Non-pigmented ciliary epithelial cell (primary cell): ENCODE measurements at regions not wholly inside any gene's neighbourhood (a gene's known extent, or its start where the extent isn't known, plus 50 kb on each side); places are given as distances from the start of the nearest gene placed in this dataset.

Experiments
- DNase-seq: peaks from one replicate; pipeline ENCODE4 v3.0.0-alpha.2; 2010; ENCODE audit warnings: low read depth

GRCh38 chr20:22315073-22315472 is 269.3 kb downstream of the FOXA2 start:
- DNase-seq: no peak

DNA sequence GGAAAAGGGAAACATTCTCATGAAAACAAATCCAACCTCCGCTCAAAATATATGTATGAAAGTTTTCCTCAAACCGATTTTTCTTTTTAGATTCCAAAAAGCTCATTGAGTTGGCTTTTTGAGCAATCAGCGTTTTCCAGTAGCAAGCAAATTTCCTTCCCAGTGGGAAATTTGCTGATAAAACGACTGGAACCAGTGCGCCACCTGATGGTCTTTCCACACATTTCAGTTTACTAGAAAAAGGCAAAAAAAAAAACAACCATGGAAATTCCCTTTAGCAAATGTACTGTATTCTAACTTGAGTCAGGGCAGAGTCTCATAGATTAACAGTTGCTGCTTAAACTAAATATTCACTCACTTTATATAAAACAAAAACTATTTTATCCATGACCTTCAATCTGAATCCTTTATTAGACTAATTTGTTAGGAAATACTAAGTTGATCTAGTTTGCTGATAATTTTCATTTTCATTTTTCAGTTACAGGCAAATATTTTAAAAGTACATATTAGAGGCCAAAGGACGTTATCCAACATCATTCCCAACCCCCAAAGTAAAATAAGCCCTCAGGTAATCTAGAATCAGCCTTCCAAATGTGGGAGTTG is 271.5 kb downstream of the FOXA2 start:
- DNase-seq: peak; percentile 5

GRCh38 chr20:22308934-22309333 is 275.4 kb downstream of the FOXA2 start:
- no peak for DNase-seq

DNA sequence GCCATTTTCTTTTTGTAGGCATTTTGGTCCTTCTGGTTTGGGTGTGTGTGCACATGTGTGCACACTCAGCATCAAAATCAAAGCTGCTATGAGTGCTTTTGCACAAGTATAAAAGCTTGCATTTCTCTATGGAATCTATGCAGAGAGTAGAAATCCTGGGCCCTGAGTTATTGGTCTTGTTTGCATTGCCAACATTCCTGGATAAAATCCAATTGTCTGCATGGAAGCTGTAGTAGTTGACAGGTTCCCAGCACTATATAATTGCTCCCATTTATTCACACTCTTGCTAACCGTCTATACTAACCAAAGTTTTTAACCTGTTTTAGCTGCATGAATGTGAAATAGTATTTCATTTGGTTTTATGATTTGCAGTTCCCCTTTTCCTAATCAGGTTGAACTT is 277.0 kb downstream of the FOXA2 start:
- no peak for DNase-seq

DNA sequence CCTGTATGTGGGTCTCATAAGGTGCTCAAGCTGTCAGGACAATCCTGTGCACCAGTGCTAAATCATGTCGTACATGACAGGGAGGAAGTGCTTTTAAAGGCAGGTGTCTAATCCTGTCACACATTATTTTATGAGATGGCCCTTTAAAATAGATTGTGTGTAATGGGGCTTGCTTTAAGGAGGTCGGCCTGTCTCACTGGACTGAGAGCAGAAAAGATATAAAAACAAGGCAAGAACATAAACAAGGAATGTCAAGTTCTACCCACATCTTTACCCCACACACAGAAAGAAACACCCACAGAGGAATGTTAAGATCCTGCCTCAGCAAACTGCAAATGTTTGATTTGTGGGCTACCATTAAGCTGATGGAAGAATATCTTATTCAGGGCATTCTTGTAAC is 279.0 kb downstream of the FOXA2 start:
- DNase-seq: no peak

- no peak for DNase-seq
Observed at GRCh38 chr20:22303523-22303922, 280.8 kb downstream of the FOXA2 start.

DNA sequence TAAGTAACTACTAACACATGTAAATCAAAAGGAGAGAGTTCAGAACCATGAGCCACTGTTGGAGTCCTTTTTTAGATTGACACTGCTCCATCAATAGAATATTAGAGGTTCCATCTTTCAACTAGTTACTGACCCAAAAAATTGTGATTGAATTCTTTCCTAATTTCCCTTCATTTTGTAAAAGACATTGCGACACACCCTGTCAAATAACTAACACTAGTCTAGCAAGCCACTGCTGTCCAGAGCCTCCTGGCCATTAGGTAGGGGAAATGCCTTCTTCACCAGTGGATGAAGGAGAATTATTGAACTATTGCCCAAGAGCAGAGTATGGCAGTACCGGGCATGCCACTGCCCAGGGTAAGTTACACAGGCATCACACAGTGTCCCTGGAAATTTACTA is 282.3 kb downstream of the FOXA2 start:
- DNase-seq: no peak

DNA sequence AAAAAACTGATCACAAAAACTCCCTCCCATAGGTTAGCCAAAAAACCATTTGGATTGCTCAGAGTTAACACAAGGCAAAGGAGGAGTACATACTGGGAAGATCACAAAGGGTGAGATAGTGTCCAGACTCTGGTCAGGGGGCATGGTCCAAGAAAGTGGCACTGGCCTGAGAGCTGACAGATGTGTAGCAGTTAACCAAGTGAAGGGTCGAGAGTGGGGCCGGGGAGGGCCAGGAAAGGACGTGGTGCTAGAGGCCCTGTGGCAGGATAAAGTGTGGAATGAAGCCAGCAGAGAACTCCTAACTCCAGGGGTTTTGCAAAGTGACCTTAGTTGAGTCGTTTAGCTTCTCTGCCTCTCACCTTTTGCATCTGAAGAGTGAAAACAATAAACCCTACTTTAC is 290.5 kb downstream of the FOXA2 start:
- no peak for DNase-seq

DNA sequence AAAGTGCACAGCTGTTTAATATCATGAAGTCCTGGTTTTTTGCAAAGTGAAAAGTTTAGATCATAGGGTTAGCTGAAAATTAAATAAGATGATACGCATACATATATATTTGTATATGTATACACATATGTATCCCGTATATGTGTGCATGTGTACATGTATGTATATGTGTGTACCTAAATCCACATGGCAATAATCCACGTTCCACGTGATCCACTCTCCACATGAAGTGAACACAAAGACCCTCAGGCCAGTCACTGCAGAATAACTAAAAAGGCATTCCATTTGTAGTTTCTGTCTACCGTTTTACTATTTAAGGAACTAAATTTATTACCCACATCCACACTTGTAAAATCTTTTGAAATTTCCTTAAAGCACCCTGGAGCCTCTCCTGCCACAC is 294.9 kb downstream of the FOXA2 start:
- no peak for DNase-seq

GRCh38 chr20:22288957-22289356 is 295.4 kb downstream of the FOXA2 start:
- no peak for DNase-seq

GRCh38 chr20:22288156-22288555 is 296.2 kb downstream of the FOXA2 start:
- no peak for DNase-seq

DNA sequence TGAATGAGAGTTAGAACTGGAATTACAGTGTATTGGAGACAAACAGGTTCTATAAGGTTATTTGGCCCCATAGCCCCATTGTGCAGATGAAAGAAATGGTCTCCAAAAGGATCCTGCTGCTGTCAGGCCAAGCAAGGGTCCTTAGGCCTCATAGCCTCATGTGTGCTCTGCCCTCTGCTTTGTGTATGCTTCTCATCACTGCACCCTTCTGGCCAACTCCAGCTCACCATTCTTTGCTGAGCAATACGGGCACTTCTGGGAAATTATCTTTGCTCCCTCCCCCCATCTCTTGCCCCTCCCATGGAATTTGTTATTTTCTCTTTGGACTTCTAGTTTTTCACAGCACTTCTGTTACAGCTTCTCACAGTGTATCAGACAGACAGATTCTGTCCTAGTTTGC is 298.8 kb downstream of the FOXA2 start:
- no peak for DNase-seq

DNA sequence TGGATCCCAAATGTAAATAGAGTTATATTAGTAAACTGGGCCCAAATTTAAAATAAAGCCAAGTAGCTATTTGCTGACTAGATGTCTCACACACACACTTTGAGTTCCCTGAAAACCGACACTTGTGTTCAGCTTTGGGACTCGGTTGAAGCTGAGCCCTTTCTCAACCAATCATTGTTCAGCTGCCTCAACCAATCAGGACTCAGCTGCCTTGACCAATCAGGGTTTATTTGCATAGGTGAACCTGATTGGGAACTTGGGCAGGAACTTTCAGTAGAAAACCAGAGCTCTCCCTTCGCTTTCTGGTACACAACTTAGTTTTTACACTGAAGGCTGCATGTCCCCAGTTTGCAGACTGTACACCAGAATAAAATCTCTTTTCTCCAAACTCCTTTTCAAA is 301.7 kb downstream of the FOXA2 start:
- no peak for DNase-seq

DNA sequence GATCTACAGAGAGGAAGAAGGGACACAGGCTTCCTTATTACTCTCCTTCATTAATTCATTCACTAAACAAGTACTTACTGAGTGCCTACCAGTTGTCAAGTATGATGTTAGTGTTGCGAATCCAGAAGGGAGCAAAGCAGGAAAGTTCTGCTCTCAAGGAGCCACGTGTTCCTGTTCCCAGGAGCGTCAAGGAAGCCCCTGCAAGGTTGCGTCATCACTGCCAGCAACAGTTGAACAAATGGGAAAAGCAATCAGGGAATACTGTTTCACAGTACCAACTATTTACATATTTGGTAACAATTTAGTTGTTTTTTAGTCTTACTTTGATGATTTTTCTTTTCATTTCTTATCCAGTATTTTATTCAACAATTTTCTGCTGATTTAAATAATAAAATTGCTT is 310.0 kb downstream of the FOXA2 start:
- no peak for DNase-seq

- no peak for DNase-seq
Observed at GRCh38 chr20:22268675-22269074, 315.7 kb downstream of the FOXA2 start.

- no peak for DNase-seq
Observed at GRCh38 chr20:22264917-22265316, 319.5 kb downstream of the FOXA2 start.

- no peak for DNase-seq
Observed at GRCh38 chr20:22260506-22260905, 323.9 kb downstream of the FOXA2 start.

- no peak for DNase-seq
Observed at GRCh38 chr20:22257912-22258311, 326.5 kb downstream of the FOXA2 start.

- no peak for DNase-seq
Observed at GRCh38 chr20:22248051-22248667, 336.2 kb downstream of the FOXA2 start.

GRCh38 chr20:22245139-22245538 is 339.2 kb downstream of the FOXA2 start:
- DNase-seq: no peak

GRCh38 chr20:22243067-22243466 is 341.3 kb downstream of the FOXA2 start:
- no peak for DNase-seq

DNA sequence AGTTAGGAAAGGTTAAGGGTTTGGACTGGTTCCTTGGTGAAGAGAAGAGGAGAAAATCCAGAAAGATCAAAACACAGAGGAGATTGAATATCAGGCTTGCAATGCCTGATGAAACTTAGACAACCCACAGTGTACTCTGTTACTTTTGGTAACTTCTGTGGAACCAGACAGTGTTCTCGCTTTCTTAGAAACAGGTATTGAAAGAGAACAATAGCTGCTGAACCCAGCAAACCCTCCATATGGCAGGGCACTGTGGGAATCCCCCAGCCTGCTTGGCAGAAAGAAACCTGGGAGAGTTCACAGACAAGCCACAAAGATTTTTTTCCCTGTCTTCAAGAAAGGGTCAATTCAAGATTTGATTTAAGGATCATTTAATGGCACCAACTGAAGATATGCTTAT is 342.8 kb downstream of the FOXA2 start:
- no peak for DNase-seq

- DNase-seq: no peak
Observed at GRCh38 chr20:22232923-22233322, 351.4 kb downstream of the FOXA2 start.

DNA sequence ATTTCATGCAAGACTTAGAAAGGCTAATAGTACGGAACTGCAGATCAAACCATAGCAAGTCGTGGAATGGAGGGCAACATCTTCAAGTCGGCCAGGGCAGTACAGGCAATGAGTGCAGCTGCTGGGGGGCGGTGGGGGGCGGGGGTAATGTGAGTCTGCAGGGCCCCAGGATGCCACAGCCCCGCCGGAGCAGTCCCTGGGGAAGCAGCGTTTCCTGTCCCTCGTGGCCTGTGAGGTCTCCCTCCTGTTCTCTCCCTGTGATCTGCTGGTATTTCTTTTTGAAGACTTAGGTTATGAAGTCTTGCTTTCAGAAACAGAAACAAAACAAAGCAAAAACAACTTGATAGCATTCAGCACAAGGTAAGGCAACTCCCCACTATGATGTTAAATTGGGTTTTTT is 351.9 kb downstream of the FOXA2 start:
- no peak for DNase-seq
